ENCODE measurements at regions not wholly inside any gene's neighbourhood (a gene's known extent, or its start where the extent isn't known, plus 50 kb on each side); places are given as distances from the start of the nearest gene placed in this dataset.

DNA sequence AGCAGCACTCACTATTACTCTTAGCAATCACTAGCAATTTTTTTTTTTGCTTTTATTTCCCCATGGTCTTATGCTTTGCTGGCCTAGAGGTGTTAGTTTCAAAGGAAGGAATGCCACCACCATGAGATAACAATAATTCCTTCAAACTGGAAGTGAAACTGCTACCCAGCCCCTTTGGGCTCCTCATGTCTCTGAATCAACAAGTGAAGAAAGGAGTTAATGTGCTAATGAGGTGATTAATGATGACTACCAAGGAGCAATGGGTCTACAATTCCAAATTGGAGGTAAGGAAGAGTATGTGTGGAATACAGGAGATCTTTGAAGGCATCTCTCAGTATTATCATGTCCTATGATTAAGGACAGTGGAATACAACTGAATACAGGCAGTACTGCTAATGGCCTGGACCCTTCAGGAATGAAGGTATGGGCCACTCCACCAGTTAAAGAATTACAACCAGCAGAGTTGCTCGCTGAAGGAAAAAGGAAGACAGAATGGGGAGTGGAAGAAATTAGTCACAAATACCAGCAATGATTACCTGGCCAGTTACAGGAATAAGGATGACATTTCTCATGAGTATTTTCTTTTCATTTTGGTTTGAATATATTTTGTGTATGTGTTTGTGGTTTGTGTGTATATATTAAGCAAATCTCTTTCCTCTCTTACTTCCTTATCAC, 652.9 kb downstream of the ADGRL2 start:
- no peak for DNase-seq

DNA sequence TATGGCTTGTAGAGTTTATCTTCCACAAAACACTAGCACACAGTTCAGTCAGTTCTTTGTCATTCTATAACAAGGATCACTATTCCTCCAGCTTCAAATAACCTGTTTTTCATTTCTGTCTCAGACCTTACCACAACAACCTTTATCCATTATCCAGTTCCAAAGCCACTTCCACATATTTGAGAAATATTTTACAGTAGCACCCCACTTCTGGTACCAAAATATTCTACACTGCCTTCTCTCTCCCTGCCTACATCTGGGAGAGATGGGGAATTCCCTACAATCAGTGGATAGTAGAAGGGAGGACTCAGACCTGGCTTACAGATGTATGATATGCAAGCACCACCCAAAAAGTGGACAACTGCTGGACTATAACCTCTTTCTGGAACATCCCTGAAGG, 651.4 kb downstream of the ADGRL2 start:
- no peak for DNase-seq

DNA sequence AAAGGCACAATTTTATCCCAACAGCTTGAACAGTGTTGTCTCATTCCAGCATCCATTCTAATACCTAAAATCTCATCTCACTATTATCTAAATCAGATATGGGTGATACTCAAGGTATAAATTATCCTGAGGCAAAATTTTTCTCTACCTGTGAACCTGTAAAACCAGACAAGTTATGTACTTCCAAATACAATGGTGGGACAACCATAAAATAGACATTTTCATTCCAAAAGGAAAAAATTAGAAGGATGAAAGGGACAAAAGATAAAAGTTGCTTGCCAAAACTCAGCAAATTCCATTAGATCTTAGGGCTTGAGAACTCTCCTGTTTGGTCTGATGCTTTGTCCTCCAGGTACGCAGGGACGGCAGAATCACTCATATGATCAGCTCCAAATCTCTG, 650.5 kb downstream of the ADGRL2 start:
- no peak for DNase-seq

DNA sequence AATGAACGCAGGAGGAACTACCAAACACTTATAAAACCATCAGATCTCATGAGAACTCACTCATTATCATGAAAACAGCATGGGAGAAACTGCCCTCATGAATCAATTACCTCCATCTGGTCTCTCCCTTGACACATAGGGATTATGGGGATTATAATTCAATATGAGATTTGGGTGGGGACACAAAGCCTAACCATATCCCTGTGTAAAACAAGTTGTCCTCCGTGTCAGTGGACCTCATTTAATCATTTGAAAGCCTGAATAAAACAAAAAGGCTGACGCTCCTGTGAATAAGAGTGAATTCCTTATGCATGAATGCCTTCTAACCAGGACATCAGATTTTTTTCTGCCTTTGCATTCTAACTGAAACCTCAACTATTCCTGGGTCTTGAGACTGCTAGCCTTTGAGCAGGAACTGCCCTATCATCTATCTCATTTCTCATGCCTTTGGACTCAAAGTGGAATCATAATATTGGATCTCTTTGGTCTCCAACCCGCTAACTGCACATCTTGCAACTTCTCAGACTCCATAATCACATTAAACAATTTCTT, 648.8 kb downstream of the ADGRL2 start:
- no peak for DNase-seq

DNA sequence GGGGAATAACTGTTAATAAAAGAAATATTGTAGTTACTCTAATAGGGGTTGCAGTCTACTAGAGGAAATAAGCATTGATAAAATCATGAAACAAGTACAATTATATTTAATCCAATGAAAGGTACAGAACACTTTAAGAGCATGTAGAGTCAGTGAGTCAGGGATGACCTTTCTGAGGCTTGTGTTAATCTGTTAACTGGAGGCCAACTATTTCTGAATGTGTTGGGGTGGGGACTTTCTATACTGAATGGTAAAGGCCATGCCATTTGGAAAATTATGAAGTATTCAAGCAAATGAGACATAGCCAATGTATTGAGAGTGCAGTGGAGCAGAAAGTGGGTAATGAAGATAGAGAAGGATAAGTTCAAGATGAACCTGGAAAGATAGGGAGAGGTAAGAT, 646.2 kb downstream of the ADGRL2 start:
- no peak for DNase-seq

DNA sequence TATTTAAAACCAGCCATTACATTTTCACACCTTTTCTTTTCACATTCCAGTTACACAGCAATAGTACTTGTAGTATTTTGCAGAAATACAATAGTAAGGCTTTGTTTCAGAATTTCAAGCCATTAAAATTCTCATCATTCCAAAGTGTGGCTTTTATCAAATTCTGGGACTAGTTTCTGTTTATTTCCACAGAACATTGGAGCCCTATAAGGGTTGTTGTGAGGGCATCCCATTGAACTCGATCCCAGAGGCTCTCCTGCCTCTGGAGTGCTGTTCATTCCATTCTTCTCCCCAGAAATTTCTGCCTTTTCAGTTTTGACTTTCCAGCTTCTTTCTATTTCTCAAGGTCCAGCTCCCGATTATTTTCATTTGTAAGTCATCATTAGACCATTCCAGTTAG, 645.5 kb downstream of the ADGRL2 start:
- no peak for DNase-seq

DNA sequence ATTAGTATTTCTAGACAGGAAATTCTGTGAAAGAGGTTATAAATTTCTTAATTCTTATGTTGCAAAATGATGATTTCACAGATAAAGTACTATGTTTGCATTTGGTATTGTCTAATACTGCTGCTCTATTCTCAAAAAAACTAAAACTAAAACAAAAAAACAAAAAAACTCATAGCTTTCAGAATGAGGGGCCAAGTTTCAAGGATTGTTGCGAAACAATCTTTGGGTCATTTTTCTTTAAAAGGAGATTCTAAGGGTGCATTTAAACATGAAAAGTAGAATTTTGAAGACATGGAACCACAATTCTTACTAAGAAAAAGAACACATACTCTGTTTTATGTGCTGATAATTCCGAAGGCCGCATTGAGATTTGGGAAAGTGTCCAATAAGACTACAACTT, 645.1 kb downstream of the ADGRL2 start:
- DNase-seq: no peak

DNA sequence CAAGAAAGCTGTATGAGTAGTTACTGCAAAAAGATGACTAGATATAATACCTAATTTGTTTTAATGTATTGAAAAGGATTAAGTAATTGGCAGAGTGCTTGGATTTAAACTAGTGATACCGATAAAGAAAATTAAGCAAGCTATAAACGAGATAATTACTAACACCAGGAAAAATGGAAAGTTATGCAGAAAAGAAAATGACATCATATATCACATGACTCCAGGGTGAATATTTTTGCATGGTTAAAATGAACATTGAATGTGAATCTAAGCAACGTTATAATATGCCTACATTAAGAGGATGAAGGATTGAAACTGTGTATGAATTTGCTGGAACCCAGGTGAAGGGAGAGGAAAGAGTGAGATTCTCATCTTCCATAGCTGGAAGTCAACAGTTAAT, 644.4 kb downstream of the ADGRL2 start:
- no peak for DNase-seq

DNA sequence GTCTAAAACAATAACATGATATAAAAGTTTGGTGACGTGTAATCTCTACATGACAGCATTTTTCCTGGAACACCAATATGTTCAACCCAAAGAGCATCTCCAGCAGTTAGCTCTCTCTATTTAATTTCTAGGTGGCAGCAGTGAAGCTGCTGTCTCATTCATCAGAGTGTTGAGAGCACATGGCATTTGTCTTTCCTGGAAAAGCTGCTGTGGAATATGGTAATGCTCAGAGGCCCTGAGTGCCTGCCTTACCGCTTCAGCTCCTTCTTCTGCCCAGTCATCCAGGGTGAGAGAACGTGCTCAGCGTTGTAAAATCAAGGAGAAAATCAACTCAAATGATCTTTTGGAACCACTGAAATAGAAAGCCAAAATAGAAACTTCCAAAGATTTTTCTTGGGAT, 640.7 kb downstream of the ADGRL2 start:
- no peak for DNase-seq

DNA sequence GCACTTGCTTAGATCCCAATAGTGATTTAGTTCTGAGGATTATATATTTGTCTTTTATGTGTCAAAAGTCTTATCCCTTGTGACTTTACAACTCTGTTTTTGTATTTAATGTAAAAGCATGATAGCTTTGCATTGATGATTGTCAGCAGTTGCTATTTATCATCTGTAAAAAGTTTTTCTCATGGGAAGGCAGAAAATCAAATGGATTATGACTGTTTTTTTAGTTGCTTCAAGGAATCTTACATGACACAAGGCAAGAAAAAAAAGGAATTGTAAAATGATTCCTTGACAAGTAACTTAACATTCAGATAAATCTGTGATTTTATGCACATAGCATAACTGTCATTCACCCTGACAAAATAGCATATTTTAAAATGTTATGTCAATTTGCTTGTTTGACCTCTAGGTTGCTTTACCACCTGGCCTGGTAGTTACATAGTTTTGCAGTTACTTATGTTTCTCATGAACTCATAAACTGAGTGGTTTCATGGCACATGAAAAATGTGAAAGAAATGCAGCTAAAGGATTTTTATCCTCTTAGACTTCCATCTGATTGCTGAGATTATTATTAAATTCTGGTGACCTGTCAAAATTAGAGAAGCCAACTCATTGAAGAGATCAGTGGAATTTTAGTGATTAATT, 622.6 kb downstream of the ADGRL2 start:
- no peak for DNase-seq

DNA sequence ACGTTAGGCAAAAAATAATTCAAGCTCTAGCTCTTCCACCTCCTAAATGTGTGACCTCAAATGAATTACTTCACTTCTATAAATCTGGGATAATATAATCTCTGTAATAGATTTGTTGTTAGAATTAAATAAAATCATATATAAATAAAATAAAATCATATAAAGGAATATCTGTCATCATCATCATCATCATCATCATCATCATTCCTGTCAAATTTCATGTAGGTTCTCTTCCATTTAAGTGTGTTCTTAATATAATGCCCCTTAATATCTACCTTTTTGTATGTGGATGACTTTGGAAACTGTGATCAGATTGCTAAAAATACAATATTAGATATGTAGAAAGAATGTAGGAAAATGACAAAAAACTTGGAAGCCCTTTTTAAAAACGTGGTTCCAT, 621.0 kb downstream of the ADGRL2 start:
- no peak for DNase-seq

DNA sequence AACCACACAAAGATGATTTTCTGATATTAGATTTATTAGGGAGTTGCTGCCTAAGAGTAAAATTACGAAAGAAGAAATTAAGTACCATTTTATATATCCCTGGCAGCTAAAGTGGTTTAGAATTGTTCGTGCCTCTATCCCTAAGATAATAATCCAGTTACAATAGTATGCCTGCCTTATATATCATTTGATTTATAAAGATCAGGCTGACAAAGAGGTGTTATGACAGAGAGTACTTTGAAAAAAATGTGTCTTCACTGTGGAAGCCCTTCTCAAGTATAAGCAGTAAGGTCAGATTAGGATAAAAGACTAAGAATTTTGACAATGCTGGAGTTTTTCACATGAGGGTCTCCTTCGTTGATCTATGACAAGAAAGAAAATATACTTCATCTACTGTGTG, 619.9 kb downstream of the ADGRL2 start:
- DNase-seq: no peak

DNA sequence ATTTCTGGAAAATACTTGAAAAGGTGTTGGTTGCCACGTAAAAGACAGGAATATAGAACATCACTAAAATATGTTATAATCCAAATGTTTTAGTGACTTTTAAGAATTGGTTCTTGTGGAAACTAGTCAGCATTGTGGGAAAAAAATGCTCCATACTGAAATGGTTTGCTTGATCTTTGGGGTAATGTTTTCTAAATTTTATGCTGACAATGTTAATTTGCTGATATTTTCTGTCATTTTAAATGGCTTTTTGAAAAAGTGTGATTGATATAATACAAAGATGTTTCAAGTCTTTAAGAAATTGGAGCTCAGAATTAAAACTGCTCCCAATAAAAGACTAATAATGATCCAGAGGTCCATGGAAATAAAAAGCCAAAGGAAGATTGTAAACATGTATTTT, 610.9 kb downstream of the ADGRL2 start:
- no peak for DNase-seq

DNA sequence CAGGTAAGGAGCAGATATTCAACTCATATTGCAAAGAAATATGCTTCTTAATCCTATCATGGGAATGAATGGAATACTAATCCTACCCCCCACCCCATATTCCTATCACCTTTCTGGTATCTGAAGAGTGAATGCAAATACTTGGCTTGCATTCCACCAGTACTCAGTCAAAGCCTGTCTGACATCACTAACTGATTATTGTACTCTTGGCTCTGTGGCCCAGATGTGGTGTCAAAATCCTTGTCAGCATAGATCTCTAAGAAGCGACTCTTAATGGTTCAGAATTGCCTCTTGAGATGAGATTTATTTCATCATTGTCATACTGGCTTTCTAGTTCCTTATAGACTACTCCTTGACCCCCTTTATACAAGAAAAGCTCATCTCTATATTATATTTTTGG, 604.6 kb downstream of the ADGRL2 start:
- DNase-seq: no peak

DNA sequence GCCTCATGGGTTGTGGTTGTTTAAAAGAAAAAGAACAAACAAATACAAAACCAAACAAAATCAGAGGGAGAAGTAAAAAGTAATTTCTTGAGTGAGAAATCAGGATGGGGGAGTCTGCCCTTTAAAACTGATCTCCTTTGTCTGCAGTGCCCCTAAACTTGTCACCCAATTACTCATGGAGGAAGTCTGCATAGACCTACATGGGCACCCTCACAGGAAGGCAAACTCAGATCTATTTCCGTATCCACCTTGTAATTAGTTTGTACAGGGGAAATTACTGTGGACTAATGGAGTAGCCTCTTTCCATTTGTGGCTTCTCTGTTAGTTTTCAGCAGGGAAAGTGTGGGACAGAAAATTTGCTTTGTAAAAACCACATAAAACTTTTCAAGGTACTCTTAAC, 600.4 kb downstream of the ADGRL2 start:
- DNase-seq: no peak

DNA sequence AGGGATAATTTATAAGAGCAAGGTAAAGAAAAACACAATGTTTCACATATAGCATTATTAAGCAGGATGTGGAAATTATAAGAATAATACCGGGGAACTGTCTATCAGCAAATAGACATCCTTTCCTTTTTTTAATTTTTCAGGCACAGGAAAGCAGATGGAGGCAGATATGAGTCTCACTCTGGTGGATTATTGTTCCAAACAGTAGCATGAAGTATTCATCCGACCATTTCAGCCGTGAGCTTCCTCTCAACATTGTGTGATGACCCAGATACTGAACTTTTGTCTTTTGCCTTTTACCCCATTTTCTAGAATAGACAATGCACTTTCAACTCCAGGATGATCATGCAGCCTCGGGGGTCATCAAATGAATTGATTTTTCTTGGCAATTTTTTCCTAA, 599.8 kb downstream of the ADGRL2 start:
- no peak for DNase-seq

DNA sequence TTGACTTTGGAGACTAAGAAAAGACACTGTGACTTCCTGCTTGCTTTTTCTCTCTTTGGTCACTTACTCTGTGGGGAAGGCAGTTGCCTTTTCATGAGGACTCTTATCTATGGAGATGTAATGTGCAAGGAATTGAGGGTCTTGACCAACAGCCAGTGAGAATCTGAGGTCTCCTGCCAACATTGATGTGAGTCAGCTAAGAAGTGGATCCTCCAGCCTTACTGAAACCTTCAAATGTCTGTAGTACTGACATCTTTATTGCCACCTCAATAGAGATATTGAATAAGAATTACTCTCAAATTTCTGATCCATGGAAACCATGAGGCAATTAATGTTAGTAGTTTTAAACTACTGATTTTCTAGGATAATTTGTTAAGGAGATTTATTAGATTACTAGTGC, 598.4 kb downstream of the ADGRL2 start:
- DNase-seq: no peak

DNA sequence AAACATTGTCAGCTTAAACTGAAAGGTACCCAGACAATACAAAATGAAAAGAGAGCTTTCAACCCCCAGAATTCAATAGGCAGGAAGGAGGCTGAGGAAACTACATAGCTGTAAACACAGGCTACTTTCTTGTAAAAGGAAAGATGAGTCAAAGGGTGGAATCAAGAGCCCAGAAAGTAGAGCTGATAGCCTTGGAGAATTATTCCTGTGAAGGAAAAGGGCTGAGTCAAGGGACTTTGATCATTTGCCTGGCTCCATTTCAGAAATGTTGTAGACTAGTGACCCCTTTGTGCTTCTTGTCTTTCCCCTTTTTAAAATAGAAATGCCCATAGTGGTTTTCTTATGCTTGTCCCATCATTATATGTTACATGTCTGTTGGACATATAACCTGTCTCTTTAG, 597.6 kb downstream of the ADGRL2 start:
- no peak for DNase-seq

DNA sequence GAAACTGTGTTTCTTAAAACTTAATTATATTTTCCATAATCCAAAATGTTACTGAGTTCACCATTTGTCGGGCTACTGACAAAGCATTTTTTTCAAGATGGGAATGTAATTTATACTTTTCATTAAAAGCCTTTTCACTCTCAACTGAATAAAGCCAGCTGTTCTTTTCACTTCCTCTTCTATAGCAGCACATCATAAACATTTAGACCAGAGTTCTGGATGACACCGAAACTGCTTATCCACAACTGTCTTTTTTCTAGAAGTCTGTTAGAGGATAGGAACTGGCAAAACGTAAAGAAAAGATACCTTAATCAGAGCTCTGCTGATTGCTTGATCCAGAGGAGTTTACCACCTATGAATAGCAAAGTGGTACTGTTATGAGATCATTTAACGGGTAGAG, 594.7 kb downstream of the ADGRL2 start:
- DNase-seq: no peak

DNA sequence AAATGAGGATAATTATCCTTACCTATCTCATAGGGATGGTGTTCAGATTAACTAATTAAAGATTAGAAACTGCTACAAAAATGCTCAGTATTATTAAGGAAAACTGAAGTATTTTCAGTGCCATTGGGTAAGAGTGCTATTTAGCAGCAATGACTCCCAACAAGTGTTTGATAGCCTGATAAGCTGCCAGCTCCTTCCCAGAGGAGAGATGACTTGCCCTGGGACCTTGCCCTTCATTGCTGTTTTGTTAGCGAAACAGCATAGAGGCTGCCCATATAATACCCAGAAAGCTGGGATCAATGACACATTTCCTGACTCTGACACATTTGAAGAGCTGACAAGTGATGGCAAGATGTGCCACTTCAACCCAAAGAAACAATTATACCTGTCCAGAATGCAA, 592.2 kb downstream of the ADGRL2 start:
- DNase-seq: no peak

DNA sequence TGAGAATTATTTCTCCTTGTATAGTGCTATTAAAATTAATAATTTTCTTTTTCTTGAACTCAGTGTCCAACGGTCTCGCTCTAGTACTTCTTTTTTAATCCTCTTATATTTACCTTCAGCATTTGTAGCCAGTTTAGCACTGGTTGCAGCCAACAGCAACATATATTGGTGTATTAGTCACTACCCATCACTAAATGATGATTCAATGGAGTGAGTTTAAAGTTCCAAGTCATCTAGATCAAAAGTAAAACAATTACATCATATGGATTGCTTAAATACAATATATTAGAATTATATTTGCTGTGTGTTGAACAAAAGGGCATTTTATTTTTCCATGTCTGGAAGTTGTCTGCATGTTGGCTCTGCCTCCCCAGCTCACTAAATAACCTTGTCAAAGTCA, 591.8 kb downstream of the ADGRL2 start:
- DNase-seq: no peak

DNA sequence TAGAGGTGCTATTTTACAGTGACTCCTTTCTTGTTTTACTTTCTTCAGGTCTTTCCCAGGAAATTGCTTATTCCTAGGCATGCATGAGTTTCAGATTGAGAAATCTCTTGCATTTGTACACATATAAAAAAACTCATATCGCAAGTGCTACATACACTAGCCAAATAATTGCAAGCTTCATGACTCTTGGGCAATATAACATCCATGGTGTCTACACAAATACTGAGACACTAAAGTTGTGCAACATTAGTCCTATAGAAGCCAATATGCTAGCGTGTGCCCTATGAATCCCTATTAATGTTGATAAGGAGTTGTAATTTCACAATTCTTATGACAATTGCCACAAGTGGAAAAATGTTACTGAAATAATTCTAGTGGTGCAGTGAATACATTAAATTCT, 591.0 kb downstream of the ADGRL2 start:
- no peak for DNase-seq

DNA sequence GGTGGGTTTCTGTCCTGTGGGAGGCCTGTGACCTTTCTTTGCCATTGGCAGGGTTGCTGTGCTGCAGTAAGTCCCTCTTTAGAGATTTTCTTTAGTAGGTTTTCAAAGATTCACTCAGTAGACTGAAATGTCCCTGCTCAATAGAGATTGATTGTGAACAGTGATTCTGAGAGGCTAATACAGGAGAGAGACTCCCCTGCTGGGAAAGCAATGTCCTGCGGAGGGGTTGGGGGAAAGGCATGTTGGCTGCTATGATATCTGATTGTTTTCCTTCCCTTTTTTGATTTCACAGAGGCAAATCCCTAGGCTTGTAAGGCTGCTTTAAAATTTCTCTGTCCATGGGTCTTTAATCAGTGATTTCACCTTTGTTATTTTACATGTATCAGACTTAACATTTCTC, 589.9 kb downstream of the ADGRL2 start:
- no peak for DNase-seq

DNA sequence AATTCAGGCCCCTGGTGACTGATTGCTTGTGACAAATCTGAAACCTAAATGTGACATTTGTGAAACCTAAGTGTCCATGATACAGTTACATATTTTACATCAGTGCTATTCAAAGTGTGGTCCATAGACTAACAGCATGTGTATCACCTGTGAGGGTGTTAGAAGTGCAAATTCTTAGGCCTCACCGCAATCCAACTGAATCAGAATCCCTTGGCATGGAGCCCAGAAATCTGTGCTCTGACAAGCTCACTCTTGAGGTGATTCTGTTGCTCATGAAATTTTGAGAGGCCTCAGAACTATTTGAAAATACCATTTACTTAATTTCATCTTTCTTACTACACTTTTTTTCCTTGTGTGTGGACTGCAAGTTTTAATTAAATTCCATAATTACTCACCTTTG, 587.9 kb downstream of the ADGRL2 start:
- no peak for DNase-seq

DNA sequence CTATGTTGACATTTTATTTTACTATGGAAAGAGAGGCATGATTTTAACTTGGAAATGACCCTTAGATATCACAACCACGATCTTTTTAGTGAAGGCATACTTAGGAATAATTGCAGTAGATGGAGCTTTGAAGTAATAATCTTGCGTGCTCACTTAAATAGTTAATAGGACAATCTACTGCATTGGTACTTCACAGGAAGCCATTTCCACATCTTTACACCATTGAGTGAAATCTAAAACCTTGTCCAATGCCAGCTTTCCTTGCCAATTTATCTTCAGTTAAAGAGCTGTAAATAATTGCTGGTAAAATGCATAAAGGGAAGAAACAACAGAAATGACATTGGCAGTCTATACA, 586.3 kb downstream of the ADGRL2 start:
- no peak for DNase-seq
